T-cell (primary cell): ENCODE measurements at regions not wholly inside any gene's neighbourhood (a gene's known extent, or its start where the extent isn't known, plus 50 kb on each side); places are given as distances from the start of the nearest gene placed in this dataset.

ENCODE experiments used
- ATAC-seq, 4 experiments: fragments of 200-7000 bp in 3 of 4; fragments of 150-1000 bp in 1 of 4; cut with Tn5 transposase; replicated peaks in 1 of 4; 1 replicate in 3 of 4; 2 replicates in 1 of 4; pipeline ENCODE4 v1.10.0; 2021; ENCODE audit warnings: moderate library complexity in 3 of 4, mild to moderate bottlenecking in 2 of 4, moderate number of reproducible peaks in 1 of 4
- CTCF ChIA-PET, 2 donors: fragments of 300-600 bp; sonication (Branson Sonifier 250); formaldehyde crosslinking; loops; one replicate each; lab custom pipeline; 2022; ENCODE audit warnings: antibody characterized with exemption in 2 of 2; lab: Charles Lee
- POLR2A ChIA-PET, 2 donors: fragments of 300-600 bp; sonication (Branson Sonifier 250); formaldehyde crosslinking; loops; one replicate each; lab custom pipeline; 2022; ENCODE audit warnings: antibody characterized with exemption in 2 of 2; lab: Charles Lee
- DNase-seq, 35 experiments: peaks; one replicate each; pipeline versions ENCODE4 v3.0.0 to v3.0.0-alpha.2; 2013 to 2023
- H3K27ac ChIP-seq: one replicate; pipeline ENCODE4 v1.5.1; 2013; ENCODE audit warnings: low read length
- H3K27me3 ChIP-seq, 2 experiments: replicated peaks in 1 of 2; 1 replicate in 1 of 2; 2 replicates in 1 of 2; pipeline versions ENCODE4 v1.6.1 to v1.7.0; 2013; ENCODE audit warnings: low read length in 1 of 2, mixed read lengths in 1 of 2; ENCODE audit not compliant: control insufficient read depth in 2 of 2, insufficient read depth in 2 of 2; ENCODE audit errors: extremely low read depth in 1 of 2
- H3K36me3 ChIP-seq, 2 donors: 1 replicate in 1 of 2; 2 replicates in 1 of 2; pipeline versions ENCODE4 v1.6.1 to v1.7.0; 2013; ENCODE audit warnings: low read length in 1 of 2; ENCODE audit not compliant: control insufficient read depth in 2 of 2, insufficient read depth in 1 of 2; ENCODE audit errors: extremely low read depth in 1 of 2
- H3K4me1 ChIP-seq, 2 experiments: 1 replicate in 1 of 2; 2 replicates in 1 of 2; pipeline versions ENCODE4 v1.6.1 to v1.7.0; 2013; ENCODE audit warnings: low read length in 2 of 2, mixed read lengths in 1 of 2; ENCODE audit not compliant: insufficient read depth in 2 of 2, control insufficient read depth in 1 of 2; ENCODE audit errors: extremely low read depth in 1 of 2
- H3K4me3 ChIP-seq, 2 donors: 1 replicate in 1 of 2; 2 replicates in 1 of 2; pipeline versions ENCODE4 v1.5.1 to v1.7.0; 2013; ENCODE audit warnings: mild to moderate bottlenecking in 2 of 2, low read length in 1 of 2, moderate library complexity in 1 of 2; ENCODE audit not compliant: control insufficient read depth in 1 of 2; ENCODE audit errors: extremely low read depth in 1 of 2
- H3K9me3 ChIP-seq: 2 replicates; pipeline ENCODE4 v1.7.0; 2013
- H3K27ac Mint-ChIP-seq, 2 donors: one replicate each; pipeline ENCODE4 v1.8.0; 2020 to 2021; ENCODE audit warnings: mild to moderate bottlenecking in 2 of 2, mixed read lengths in 2 of 2
- H3K27me3 Mint-ChIP-seq, 2 donors: one replicate each; pipeline ENCODE4 v1.8.0; 2021 to 2022; ENCODE audit warnings: mixed read lengths in 2 of 2
- H3K36me3 Mint-ChIP-seq: one replicate; pipeline ENCODE4 v1.8.0; 2021; ENCODE audit warnings: mixed read lengths
- H3K4me1 Mint-ChIP-seq, 3 donors: one replicate each; pipeline ENCODE4 v1.8.0; 2020 to 2022; ENCODE audit warnings: mixed read lengths in 3 of 3, mild to moderate bottlenecking in 1 of 3
- H3K4me3 Mint-ChIP-seq, 3 donors: one replicate each; pipeline ENCODE4 v1.8.0; 2020 to 2022; ENCODE audit warnings: mild to moderate bottlenecking in 3 of 3, mixed read lengths in 3 of 3, moderate library complexity in 3 of 3
- H3K9me3 Mint-ChIP-seq, 3 donors: one replicate each; pipeline ENCODE4 v1.8.0; 2020 to 2022; ENCODE audit warnings: mixed read lengths in 3 of 3
- WGBS: methylation state at CpG from one replicate; pipeline ENCODE4 v1.1.5; 2013; ENCODE audit warnings: missing lambda C conversion rate; ENCODE audit not compliant: insufficient coverage; 5-methylcytosine and 5-hydroxymethylcytosine counted together

GRCh38 chrX:139063364-139063763 is 351.8 kb upstream of the FGF13 start:
- H3K27ac ChIP-seq: no peak overlapping the region
- DNase-seq (no peak), ATAC-seq (no peak)
- ChIA-PET CTCF (no interaction called here), POLR2A (no interaction called here)
- H3K4me1 ChIP-seq: no peaks in the 10 kb centered on the region
- Mint-ChIP-seq H3K27me3 (peaks cover 0 to 15% of the 10 kb centered on the region in 2 donors), H3K27ac (no peak overlapping the region), H3K4me3 (no peak overlapping the region), H3K4me1 (no peaks in the 10 kb centered on the region), H3K36me3 (no peaks in the 10 kb centered on the region), H3K9me3 (peaks cover 0 to 4% (median 0%) of the 10 kb centered on the region in 3 donors)
- no peak overlapping the region for H3K4me3 ChIP-seq
- WGBS: no CpG with 5 or more reads among the region's 2 CpGs
- H3K9me3 ChIP-seq: no peaks in the 10 kb centered on the region
- H3K36me3 ChIP-seq: no peaks in the 10 kb centered on the region
- H3K27me3 ChIP-seq: no peaks in the 10 kb centered on the region

DNA sequence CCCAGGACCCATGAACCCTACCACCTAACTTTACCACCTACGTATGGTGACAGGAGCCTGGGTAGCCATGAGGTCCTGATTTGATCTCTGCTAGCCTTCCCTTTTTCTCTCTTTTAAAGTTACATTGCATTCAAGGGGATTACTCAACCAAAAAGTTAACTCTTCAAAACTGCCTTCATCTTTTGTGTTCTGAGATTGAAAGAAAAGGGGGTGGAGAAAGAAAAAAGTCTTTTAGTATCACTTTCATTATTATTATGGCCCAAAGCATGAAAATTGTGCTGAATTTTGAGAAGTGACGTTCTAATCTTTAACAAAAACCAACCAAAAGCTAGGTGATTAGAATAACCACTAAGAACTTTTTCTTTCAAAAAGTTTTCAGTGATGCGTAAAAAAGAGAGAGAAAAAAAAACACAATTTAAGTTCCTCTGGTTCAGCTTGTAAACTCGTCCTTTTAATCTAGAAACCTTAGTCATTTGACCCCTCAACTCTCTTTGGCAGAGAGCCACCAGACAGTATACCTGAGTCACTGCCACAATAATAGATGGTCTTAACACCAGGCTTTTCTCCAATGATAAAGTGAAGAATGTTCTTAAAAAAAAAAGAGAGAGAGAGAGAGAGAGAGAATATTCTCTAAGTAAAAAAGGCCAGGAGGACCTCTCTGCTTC is 347.4 kb upstream of the FGF13 start:
- WGBS: no CpG with 5 or more reads among the region's 4 CpGs
- H3K9me3 Mint-ChIP-seq: peaks cover 0 to 6% (median 0%) of the 10 kb centered on the region in 3 donors
- ChIA-PET CTCF (no interaction called here), POLR2A (no interaction called here)
- no peaks in the 10 kb centered on the region for H3K4me1 ChIP-seq
- no peaks in the 10 kb centered on the region for H3K36me3 Mint-ChIP-seq
- peaks cover 2% of the 10 kb centered on the region for H3K9me3 ChIP-seq
- no peak for ATAC-seq
- H3K4me3 Mint-ChIP-seq: no peak overlapping the region
- peaks cover 0 to 12% of the 10 kb centered on the region in 2 donors for H3K27me3 Mint-ChIP-seq
- no peak for DNase-seq
- no peaks in the 10 kb centered on the region for H3K36me3 ChIP-seq
- no peak overlapping the region for H3K27ac Mint-ChIP-seq
- H3K27me3 ChIP-seq: no peaks in the 10 kb centered on the region
- no peaks in the 10 kb centered on the region for H3K4me1 Mint-ChIP-seq
- H3K27ac ChIP-seq: no peak overlapping the region
- no peak overlapping the region for H3K4me3 ChIP-seq

GRCh38 chrX:139052461-139052860 is 340.9 kb upstream of the FGF13 start:
- Mint-ChIP-seq H3K4me3 (no peak overlapping the region), H3K27ac (no peak overlapping the region), H3K36me3 (no peaks in the 10 kb centered on the region), H3K4me1 (no peaks in the 10 kb centered on the region), H3K9me3 (peaks cover 0 to 12% (median 0%) of the 10 kb centered on the region in 3 donors), H3K27me3 (peaks cover 0 to 29% of the 10 kb centered on the region in 2 donors)
- no peak overlapping the region for H3K27ac ChIP-seq
- H3K4me3 ChIP-seq: no peak overlapping the region
- WGBS: no CpG with 5 or more reads among the region's 3 CpGs
- POLR2A ChIA-PET: no interaction called here
- no peak for ATAC-seq
- no peak for DNase-seq
- no peaks in the 10 kb centered on the region for H3K36me3 ChIP-seq
- peaks cover 2% of the 10 kb centered on the region for H3K9me3 ChIP-seq
- H3K4me1 ChIP-seq: no peaks in the 10 kb centered on the region
- no peaks in the 10 kb centered on the region for H3K27me3 ChIP-seq
- CTCF ChIA-PET: no interaction called here

DNA sequence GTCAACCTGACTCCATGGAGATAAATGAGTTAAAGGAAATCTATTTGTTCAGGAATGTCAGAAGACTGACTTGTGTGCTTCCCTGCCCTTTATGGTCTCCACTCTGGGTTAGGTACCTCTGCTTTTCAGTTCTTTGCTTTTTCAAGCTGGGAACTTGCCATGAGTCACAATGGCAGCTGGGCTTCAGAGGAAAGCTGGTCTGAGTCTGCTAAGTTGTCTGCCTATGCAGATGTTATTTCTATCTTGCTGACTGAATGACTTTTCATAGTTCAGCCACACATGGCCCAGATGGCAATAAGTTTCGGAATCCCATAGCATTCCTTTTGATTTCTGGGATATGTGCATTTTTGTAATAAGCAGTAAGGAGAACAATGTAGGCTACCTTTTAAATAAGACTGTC is 337.9 kb upstream of the FGF13 start:
- Histone ChIP-seq H3K9me3 (no peaks in the 10 kb centered on the region), H3K27ac (no peak overlapping the region), H3K36me3 (no peaks in the 10 kb centered on the region), H3K27me3 (no peaks in the 10 kb centered on the region), H3K4me3 (no peak overlapping the region), H3K4me1 (no peaks in the 10 kb centered on the region)
- DNase-seq: no peak
- CTCF ChIA-PET: no interaction called here
- no CpG with 5 or more reads among the region's 1 CpG for WGBS
- H3K9me3 Mint-ChIP-seq: peaks cover 0 to 14% (median 4%) of the 10 kb centered on the region in 3 donors
- no peak overlapping the region for H3K27ac Mint-ChIP-seq
- POLR2A ChIA-PET: no interaction called here
- H3K36me3 Mint-ChIP-seq: no peaks in the 10 kb centered on the region
- peaks cover 0 to 21% of the 10 kb centered on the region in 2 donors for H3K27me3 Mint-ChIP-seq
- H3K4me1 Mint-ChIP-seq: no peaks in the 10 kb centered on the region
- ATAC-seq: no peak
- no peak overlapping the region for H3K4me3 Mint-ChIP-seq

DNA sequence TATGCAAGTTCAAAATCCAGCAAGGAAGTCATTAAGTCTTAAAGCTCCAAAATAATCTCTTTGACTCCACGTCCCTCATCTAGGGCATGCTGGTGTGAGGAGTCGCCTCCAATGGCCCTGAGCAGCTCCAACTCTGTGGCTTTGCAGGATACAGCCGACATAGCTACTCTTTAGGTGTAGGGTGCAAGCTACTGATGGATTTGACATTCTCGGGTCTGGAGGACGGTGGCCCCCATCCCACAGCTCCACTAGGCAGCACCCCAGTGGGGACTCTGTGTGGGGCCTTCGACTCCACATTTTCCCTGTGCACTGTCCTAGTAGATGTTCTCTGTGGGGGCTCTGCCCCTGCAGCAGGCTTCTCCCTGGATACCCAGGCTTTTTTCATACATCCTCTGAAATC is 333.2 kb upstream of the FGF13 start:
- DNase-seq (no peak), ATAC-seq (no peak)
- Histone ChIP-seq H3K27me3 (no peaks in the 10 kb centered on the region), H3K4me3 (no peak overlapping the region), H3K36me3 (no peaks in the 10 kb centered on the region), H3K4me1 (no peaks in the 10 kb centered on the region), H3K9me3 (no peaks in the 10 kb centered on the region), H3K27ac (no peak overlapping the region)
- Mint-ChIP-seq H3K36me3 (no peaks in the 10 kb centered on the region), H3K4me3 (no peak overlapping the region), H3K4me1 (no peaks in the 10 kb centered on the region), H3K27ac (no peak overlapping the region), H3K27me3 (peaks cover 0 to 15% of the 10 kb centered on the region in 2 donors), H3K9me3 (peaks cover 0 to 10% (median 4%) of the 10 kb centered on the region in 3 donors)
- ChIA-PET POLR2A (no interaction called here), CTCF (no interaction called here)
- no CpG with 5 or more reads among the region's 6 CpGs for WGBS

DNA sequence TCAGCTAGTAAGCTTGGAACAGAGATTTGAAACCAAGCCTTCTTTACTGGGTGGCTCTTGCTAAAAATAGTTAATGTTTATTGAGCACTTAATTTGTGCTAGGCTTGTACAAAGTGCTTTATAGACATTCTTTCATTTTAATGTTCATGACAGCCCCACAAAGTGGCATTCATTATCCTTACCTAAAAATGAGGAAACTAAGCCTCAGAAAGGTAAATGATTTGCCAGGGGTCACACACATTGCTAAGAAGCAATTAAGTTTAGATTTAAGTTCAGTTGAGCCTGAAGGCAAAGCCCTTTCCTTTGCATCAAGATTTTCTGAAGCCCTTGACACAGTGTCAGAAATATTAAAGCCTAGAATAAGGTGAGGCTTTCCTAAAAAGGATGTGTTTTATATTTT is 327.5 kb upstream of the FGF13 start:
- CTCF ChIA-PET: no interaction called here
- H3K4me1 Mint-ChIP-seq: no peaks in the 10 kb centered on the region
- POLR2A ChIA-PET: interaction anchor here in 1 of 2 donors (0.6 kb wide), 1 partner anchor 117 kb away, joined by 6 read pairs; no protein-coding TSS in a partner anchor
- H3K36me3 ChIP-seq: no peaks in the 10 kb centered on the region
- H3K27ac Mint-ChIP-seq: no peak overlapping the region
- H3K9me3 Mint-ChIP-seq: peaks cover 0 to 4% (median 0%) of the 10 kb centered on the region in 3 donors
- no peaks in the 10 kb centered on the region for H3K27me3 ChIP-seq
- H3K9me3 ChIP-seq: no peaks in the 10 kb centered on the region
- H3K4me3 Mint-ChIP-seq: no peak overlapping the region
- H3K4me3 ChIP-seq: no peak overlapping the region
- peaks cover 0 to 23% of the 10 kb centered on the region in 2 donors for H3K27me3 Mint-ChIP-seq
- H3K27ac ChIP-seq: no peak overlapping the region
- no peaks in the 10 kb centered on the region for H3K36me3 Mint-ChIP-seq
- ATAC-seq (no peak), DNase-seq (no peak)
- H3K4me1 ChIP-seq: no peaks in the 10 kb centered on the region

DNA sequence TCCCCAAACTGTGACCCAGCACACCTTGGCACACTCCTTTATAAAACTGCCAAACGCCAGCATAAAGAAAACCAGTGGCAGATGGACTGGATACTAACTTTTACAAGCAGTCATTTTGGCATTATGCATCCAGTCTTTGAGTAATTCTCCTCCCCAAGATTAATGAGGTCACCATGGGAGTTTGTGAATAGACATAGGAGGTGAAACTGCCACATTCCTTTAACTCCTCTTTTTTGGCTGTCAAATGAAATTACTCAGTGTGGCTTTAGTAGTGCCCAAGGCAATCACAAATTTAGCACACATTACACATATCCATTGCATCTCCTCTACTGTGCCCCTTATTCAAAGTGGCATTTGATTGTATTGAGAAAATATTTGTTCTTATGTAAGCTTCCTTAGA is 315.3 kb upstream of the FGF13 start:
- no peaks in the 10 kb centered on the region for H3K27me3 ChIP-seq
- no peaks in the 10 kb centered on the region for H3K4me1 ChIP-seq
- no peak overlapping the region for H3K27ac Mint-ChIP-seq
- POLR2A ChIA-PET: no interaction called here
- WGBS: no CpG with 5 or more reads among the region's 1 CpG
- no peak overlapping the region for H3K27ac ChIP-seq
- no peak overlapping the region for H3K4me3 ChIP-seq
- peaks cover 0 to 8% of the 10 kb centered on the region in 2 donors for H3K27me3 Mint-ChIP-seq
- ATAC-seq (no peak), DNase-seq (no peak)
- no peaks in the 10 kb centered on the region for H3K36me3 ChIP-seq
- H3K36me3 Mint-ChIP-seq: no peaks in the 10 kb centered on the region
- CTCF ChIA-PET: no interaction called here
- H3K4me1 Mint-ChIP-seq: no peaks in the 10 kb centered on the region
- no peaks in the 10 kb centered on the region for H3K9me3 ChIP-seq
- H3K9me3 Mint-ChIP-seq: no peaks in the 10 kb centered on the region
- no peak overlapping the region for H3K4me3 Mint-ChIP-seq
